ENCODE measurements at regions not wholly inside any gene's neighbourhood (a gene's known extent, or its start where the extent isn't known, plus 50 kb on each side); places are given as distances from the start of the nearest gene placed in this dataset.

DNA sequence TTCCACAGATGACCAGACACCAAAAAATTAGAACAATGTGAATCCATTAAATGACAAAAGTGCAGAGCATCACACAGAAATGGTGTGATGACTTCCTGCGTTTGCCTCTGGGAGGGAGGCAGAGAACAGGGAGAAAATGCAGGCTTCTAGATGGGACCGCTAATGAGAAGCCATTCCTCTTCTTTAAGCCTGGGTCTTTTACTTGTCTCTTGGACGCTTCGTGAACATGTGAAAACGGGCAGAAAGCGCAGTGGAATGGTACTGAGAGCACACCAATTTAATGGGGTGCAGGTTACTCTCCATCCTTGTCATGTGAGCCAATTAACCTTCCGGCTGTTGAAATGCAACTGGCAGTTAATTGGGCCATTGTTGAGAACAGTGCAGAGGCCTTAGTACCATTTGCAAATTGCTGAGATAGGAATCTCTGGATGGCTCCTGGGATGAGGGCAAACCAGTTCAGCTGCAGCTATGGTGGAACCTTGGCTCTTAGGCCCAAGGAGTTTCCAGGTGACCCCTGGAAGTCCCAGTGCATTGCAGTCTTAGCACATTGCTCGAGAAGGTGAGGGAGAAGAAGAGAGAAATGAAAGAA lies 210.4 kb upstream of the CXCR4 start:
- TF ChIP-seq, protein P1, sequence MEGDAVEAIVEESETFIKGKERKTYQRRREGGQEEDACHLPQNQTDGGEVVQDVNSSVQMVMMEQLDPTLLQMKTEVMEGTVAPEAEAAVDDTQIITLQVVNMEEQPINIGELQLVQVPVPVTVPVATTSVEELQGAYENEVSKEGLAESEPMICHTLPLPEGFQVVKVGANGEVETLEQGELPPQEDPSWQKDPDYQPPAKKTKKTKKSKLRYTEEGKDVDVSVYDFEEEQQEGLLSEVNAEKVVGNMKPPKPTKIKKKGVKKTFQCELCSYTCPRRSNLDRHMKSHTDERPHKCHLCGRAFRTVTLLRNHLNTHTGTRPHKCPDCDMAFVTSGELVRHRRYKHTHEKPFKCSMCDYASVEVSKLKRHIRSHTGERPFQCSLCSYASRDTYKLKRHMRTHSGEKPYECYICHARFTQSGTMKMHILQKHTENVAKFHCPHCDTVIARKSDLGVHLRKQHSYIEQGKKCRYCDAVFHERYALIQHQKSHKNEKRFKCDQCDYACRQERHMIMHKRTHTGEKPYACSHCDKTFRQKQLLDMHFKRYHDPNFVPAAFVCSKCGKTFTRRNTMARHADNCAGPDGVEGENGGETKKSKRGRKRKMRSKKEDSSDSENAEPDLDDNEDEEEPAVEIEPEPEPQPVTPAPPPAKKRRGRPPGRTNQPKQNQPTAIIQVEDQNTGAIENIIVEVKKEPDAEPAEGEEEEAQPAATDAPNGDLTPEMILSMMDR (IDR thresholded peaks at IDR 0.05) = no peak
- TF ChIP-seq POLR2A (IDR thresholded peaks at IDR 0.05) = no peak

Measured in thyroid gland (tissue), 4 donors.